ENCODE measurements at regions not wholly inside any gene's neighbourhood (a gene's known extent, or its start where the extent isn't known, plus 50 kb on each side); places are given as distances from the start of the nearest gene placed in this dataset.

DNA sequence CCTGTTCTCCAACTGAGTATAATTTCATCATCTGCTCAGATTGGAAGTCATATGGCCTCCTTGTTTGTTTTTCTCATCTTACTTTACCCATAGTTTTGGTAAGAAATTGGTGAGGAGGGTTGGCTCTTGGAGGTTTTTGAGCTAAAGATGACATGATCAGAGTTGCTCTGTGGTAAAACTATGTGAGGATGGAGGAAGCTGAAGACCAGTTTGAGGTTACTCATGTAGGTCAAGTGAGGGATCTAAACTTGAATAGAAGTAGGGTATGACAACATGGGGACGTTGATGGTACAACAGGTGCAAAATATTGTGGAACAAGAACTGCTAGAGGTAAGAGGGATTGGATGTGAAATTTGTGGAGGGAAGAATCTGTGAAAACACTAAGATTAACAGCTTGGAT, 87.7 kb upstream of the NEO1 start:
- no peak for DNase-seq

DNA sequence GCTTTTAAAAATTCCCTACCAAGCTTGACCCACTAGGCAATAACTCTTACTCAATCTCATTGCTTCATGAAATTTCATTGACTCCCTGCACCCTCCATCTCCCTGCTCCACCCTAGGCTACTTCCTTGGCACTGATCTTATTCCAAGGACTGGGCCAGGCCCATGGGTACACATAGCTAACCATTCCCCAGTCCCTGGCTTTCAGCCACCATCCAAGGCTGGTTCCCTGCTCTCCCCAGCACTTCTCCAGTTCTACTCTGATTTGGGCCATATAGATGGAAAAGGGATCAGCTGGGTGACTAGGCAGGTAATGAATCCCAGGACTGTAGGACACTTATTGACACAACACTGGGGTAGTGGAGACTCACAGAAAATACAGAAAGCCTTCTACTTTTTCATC, 88.1 kb upstream of the NEO1 start:
- DNase-seq, result no peak

DNA sequence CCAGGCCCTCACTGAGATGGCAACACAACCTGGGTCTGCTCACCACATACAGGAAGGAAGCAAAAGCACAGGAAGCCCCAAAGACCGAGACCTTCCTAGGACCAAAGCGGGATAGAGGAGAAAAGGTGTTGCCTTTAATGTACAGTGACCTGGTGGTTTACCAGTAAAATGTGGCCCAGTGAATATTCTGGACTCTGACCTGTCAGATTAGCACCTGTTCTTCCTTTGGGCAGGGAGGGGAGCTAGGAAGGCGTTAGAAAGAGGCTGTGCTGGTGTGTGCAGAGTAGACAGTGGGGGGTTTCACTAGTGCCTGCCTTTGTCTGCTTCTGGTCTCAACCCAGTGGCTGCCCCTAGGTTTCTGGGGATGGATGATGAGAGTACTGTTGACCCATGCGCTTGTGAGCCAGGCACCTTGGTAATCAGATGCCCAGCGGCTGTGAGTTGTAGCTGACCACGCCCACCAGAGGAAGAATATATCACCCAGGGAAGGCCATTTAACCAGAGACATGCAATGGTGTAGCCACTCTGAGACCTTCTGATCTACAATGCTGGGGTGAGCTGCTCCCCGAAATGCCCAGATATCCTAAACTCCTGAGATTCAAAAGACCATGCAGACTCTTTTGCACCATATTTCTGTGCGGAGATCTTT, 90.1 kb upstream of the NEO1 start:
- no peak for DNase-seq

DNA sequence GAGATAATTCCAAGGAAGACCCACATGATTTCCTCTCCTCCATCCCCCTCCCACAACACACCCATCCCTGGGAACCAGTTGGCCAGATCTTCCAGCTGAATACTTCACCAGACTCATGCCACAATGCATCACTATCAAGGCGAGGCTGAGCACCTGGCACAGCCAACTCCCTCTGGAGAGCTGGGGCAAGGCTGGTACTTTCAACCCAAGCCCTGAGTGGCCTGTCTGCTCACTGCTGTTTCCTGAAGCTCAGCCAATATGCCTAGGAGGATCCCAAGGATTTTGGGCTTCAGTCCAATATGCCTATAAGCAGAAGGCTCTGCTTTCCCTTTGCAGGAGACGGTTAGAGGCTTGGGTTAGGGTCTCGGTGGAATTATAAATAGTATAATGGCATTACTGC, 90.9 kb upstream of the NEO1 start:
- DNase-seq, result no peak

DNA sequence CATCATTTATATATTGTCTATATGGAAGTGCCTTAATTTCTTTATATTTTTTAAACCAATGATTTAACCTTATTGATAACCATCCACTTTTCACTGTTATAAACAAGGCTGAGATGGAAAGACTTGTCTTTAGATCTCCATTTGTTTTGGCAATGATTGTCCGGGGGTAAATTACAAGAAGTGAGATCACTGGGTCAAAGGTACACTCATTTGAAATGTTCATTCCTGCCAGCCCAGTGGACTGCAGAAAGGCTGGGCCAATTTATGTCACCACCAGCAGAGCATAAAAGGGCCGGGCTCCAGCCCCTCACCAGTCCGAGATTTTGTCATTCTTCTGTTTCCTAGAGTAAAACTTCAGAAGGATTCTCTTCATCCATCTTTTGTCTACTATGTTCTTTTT, 93.6 kb upstream of the NEO1 start:
- no peak for DNase-seq

DNA sequence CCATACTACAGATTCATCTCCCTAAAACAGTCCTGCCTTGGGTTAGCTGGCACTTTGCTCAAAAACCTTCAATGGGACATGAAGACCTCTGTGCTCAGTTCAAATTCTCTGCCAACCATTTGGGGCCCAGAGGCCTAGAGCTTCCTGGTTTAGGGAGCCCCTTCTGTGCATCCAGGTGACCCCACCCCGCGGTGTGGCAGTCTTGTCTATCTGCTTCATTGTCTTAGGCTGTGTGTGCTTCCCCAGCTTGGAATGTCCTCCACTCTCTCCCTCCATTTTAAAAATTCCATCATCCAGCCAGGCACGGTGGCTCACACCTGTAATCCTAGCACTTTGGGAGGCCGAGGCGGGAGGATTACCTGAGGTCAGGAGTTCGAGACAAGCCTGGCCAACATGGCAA, 99.0 kb upstream of the NEO1 start:
- DNase-seq, result no peak

DNA sequence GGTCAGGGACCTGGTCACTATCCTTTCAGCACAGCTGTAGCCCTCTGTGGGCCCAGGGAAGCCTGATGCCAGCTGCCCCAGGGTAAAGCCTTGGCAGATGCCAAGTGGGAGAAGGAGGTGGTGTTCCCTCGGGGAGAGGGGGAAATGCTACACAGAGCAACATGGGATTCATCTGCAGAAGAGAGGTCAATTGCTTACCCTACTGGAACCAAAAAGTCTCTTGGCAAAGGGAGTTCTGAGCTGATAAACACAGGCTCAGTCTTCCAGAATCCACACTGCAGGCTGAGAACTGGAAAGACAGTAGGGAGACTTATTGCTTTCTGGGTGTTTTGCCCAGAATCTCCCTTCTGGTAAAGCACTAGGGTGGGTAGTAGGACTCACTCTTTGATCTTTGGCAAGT, 100.1 kb upstream of the NEO1 start:
- DNase-seq, result no peak

DNA sequence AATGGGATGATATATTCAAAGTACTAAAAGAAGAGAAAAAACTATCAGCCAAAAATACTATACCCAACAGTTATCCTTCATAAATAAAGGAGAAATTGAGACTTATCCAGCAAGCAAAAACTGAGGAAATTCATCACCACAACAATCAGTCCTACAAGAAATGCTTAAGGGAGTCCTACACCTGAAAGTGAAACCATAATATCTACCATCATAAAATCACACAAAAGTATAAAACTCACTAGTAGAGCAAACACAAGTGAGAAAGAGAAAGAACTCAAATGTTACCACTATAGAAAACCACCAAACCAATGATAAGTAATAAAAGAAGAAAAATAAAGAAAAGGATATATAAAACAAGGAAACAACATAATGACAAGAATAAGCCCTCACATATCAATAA, 103.6 kb upstream of the NEO1 start:
- no peak for DNase-seq

DNA sequence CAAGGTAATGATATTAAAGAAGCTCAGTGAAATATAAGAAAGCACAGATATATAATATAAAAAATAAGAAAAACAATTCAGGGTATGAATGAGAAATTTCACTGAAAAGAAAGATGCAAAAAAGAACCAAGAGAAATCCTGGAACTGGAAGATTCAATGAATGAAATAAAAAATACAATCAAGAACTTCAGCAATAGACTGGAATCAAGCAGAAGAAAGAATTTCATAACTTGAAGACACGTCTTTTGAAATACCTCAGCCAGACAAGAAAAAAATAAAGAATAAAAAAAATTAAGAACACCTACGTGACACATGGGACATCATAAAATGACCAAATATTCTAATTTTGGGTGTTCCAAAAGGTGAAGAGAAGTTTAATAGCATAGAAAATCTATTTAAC, 104.6 kb upstream of the NEO1 start:
- DNase-seq, result no peak

DNA sequence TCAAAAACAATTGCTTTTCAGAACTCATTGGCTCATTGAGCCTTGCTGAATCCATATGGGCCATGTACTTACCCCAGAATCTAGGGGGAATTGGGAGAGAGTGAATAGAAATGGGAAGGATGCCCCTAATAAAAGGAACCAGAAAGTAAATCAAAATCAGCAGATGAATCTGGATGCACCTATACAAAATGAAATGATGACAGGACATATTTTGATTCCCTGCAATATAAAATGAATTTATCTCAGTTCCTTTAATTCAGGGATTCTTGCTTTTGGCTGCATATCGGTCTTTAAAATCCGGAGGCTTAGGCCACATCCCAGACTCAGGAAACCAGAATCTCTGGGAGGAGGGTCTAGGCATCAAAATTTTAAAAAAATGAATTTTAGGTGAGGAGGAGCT, 107.7 kb upstream of the NEO1 start:
- no peak for DNase-seq

DNA sequence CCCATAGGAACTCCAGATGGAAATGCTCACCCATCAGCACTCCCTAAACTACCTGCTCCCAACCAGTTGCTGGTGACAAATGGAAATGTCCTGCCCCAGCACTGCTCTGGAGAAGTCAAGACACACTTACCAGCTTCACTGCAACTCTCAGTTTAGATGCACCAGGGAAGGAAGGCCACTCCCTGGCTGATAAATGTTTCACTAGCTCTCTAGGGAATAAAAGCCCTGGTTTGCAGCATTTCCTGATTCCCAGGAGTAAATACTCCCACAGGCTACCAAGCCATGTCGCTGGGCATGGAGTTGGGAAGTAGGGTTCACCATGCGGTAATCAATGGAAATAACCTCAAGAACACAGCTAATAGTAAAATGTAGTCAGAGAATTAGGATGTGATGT, 112.0 kb upstream of the NEO1 start:
- DNase-seq, result no peak

DNA sequence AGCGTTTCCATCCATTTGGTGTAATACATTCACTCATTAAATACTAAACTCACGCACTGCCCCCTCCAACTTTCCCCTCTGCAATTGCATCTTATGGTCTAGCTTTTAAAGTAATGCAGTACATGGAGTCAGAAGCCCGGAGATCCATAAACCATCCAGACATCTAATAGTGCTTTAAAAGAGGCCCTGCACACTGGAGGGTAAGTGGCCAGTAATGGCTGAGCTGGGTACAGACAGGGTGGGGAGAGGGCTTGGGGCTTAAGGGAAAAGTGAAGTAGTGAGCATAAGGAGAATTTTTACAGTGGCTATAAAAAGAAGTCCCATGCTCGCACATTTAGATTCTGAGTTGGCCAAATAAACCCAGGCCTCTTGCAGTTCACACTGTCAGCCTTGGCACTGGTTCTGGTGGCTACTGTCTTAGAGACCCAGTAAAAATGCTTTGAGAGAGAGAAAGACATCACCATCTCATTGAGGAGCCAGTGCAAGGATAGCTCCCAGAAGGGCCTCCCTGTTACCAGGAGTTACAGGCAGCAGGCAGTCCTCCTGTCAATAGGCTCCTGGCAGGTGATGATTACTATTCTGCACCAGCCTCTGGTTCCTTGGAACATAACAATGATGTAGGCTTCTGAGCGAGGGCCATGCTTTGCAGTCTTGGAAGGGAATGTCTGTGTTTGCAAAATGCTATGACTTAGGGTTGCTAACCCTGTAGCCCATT, 112.6 kb upstream of the NEO1 start:
- no peak for DNase-seq

DNA sequence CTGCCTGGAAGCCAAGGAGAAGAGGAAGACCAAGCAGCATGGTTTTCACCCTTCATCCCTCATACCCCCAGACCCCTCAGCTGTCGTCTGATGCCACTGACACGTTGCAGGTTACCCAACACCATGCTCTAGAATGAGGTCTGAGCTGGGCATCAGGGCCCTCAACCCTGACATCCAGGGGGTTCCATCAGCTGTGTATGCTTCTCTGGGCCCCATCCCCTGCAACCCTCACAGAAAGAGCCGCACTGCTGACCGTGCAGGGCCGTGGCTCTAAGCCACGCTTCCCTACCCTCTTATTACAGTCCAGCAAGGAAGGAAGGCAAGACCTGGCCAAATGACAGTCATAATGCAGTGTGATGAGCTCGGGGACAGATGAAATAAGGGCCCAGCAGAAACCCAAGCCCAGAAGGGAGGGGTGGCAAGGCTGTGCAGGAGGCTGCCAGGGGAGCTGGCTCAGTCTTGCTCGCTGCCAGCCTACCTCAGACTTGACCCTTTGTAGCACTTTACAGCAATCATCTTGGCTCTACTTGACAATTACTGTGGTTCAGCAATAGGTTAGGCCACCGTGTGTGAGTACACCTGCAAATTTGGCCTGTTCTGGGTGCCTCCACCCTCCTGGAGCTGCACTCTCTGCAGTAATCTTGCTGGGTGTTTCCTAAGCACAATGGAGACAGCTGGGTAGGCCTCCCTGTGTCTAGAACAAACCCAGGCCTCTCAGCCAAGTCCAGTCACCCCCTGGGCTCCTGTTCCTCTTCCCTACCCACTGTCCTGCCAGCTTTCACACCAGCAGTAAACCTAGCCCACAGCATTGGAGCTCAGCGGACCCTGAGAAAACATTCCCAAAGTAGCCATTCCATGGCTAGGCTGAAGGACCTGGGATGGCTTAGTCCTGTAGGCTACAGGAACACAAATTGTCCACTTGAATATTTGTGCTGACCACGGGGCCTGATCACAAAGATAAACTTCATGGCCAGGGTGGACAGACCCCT, 115.3 kb upstream of the NEO1 start:
- no peak for DNase-seq

DNA sequence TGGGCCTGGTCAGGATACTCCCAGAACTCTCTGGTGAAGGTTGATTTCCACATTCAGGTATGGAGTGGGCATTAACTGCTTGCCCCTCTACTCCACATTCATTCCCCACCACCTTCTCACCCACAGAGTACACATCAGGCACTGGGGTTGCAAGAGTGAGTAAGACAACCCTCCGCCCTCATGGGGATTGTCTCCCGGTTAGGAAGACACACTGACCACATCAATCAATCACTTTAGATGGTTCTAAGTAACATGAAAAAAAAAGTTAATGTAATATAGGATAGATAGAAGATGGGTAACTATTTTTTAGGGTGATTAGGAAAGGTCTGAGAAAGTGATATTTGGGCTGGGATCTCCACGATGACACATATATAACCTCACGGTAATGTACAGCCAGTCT, 116.0 kb upstream of the NEO1 start:
- no peak for DNase-seq

DNA sequence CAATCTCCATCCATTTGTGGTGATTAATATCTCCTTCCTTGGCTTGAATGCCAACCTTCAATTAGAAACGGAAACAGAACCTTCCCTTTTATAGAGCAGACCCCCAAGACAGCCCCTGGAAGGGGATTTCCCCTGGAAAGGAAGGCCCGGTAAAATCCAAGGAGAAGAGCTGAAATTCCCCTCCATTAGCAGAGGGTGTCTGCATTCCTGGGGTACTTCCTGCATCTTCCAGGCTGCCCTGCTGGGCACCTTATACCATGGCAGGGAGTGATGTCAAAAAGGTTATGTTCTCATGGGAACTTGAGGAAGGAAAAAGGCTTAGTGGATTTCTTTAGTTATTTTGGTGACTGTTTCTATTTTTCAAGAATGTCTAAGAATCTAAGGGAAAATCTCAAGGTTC, 116.7 kb upstream of the NEO1 start:
- no peak for DNase-seq

DNA sequence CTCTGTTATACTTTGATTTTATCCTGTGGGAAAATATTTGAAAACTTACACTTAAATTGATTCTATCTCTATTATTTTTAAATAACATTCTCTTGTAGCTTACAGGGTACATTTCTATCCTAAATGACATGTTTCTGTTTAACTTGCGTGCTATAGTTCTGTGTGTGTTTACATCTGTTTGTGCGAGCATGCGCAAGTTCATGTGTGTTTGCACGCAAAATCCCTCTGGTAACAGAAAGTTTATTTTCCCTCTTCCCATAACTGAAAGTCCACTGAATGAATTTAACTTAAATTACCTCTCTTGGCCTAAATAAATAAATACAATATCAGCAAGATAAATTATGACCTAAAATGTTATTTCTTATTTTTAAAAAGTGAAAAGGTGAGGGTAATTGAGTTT, 117.3 kb upstream of the NEO1 start:
- no peak for DNase-seq

DNA sequence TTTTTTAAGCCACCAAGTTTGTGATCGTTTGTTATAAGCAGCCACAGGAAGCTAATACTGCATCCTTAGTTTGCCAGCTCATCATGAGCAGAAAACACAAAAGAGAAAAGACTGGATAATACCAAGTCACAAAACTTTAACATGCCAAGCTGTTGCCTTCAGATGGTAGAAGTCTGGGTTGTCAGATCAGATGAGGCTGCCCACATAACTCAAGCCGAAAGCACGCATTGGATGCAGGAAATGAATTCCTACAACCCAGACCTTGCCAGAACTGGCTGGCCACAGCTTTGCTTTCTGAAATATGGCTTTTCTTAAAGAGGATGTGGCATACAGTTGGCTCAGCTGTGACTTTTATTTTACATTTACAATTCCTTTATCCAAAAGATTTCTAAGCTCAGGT, 118.3 kb upstream of the NEO1 start:
- no peak for DNase-seq

DNA sequence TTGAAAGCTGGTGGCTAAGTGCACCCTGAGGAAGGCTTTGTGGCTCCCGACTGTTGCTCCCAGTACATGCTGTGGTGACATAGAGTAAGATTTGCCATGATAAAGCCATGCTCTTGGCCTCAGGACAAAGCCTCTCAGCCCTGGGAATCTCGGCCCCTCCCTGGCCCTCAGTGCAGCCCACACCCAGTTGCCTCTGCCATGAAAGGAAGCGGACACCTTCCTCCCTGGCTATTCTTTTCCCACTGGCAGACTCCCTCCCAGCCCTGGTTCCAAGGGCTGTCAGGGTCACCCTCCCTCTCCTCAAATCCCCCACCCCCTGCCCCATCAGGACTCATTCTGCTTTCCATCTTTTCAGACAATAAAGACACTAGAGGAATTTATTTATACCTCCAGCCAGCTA, 119.8 kb upstream of the NEO1 start:
- DNase-seq, result no peak

DNA sequence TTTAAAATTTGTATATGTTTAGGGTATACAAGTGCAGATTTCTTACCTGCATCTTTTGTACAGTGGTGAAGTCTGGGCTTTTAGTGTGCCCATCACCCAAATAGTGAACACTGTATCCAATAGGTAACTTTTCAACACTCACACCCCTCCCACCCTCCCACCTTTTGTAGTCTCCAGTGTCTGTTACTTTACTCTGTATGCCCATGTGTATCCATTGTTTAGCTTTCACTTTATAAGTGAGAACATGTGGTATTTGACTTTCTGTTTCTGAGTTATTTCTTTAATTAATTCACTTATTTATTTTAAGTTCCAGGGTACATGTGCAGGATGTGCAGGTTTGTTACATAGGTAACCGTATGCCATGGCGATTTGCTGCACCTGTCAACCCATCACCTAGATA, 124.8 kb upstream of the NEO1 start:
- no peak for DNase-seq

DNA sequence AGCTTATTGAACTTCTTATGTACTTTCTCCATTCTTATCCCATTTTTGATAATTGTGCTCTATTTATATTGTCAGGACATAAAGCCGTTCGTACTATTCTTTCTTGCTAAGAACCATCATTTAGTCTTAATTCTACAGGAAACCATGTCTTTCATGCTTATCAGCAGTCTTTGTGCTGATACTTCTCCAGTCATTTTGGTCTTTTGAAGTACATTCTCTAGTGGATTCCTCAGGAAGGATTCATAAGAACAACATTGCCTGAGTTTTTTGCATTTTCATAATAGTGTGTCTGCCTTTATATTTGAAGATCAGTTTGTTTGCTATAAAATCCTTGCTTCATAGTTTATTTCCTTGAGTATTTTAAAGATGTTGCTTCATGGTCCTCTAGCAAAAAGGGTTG, 126.6 kb upstream of the NEO1 start:
- DNase-seq, result no peak

DNA sequence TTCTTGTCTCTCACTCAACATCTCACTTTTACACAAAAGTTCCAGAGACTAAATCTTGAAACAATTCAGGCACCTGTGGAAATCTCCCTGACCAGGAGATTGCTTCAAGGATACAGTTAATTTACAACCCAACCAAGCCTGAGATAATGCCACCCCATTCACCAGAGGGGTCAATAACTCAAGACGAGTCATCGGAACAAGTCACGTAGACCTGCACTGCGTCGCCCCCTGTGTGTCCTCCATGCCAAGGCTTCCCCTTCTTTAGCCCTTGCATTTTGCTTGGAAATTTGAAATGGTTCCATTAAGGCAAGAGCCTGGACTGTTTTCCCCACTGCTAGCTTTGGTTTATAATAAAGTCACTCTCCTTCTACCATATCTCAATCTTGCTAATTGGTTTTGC, 129.0 kb upstream of the NEO1 start:
- DNase-seq, result no peak

DNA sequence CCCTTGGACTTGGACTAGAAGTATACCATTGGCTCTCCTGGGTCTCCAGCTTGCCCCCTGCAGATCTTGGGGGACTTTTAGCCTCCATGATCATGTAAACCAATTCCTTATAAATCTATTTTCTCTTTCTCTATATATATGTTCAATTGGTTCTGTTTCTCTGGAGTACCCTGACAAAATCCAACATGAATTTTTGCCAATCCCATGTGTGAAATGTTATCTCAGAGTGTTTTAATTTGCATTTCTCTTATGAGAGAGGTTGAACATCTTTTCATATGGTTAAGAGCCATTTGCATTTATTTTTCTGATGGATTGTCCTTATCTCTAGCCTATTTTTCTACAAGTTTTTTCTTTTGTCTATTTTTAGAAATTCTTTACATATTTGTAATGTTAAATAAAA, 131.7 kb upstream of the NEO1 start:
- no peak for DNase-seq

DNA sequence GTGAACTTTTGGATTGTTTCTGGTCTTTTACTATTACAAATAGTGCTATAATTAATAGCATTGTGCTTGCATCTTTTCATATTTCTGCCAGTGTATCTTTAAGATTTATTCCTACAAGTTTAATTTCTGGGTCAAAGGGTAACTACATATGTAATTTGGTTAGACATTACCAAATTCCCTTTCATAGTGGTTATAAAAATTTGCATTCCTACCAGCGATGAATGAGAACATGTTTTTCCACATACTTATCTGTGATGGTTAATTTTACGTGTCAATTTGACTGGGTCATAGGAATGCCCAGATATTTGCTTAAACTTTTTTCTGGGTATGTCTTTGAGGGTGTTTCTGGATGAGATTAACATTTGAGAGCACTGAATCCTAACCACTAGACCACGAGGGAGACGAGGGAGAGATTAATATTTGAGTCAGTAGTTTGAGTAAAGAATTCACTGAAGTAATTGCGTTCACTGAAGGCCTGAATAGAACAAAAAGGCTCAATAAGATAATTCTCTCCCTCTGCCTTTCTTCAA, 132.3 kb upstream of the NEO1 start:
- DNase-seq, result no peak

DNA sequence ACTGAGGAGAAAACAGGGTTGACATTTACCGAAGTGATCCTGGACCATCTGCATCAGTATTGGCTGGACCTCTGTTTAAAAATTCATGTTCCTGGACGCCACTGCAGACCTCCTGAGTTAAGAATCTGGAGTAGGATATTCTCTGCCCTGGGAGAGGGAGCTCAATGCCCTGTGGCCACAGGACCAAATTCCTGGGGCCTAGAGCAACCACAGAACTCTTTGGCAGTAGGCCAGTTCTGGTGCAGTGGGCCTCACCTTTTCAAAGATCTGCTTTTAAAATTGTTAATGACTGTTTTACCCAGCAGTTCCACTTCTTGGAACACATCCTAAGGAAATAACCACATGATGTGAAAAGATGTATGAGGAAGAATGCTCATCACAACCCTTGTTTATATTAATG, 133.3 kb upstream of the ADPGK start:
- no peak for DNase-seq
